K562 (cell line): ENCODE measurements at regions not wholly inside any gene's neighbourhood (a gene's known extent, or its start where the extent isn't known, plus 50 kb on each side); places are given as distances from the start of the nearest gene placed in this dataset.

ENCODE experiments used
- BCLAF1 ChIP-seq, 2 experiments: fragments of 450-650 bp in 1 of 2; IDR thresholded peaks; 2 replicates each; pipeline ENCODE4 v1.6.1; 2011 to 2017; ENCODE audit warnings: low read depth in 2 of 2, antibody characterized with exemption in 1 of 2, borderline replicate concordance in 1 of 2, low read length in 1 of 2, mild to moderate bottlenecking in 1 of 2, mixed read lengths in 1 of 2; ENCODE audit not compliant: control insufficient read depth in 1 of 2
- ELF4 ChIP-seq: fragments of 450-650 bp; formaldehyde crosslinking; IDR thresholded peaks from 2 replicates; pipeline ENCODE4 v1.4.0; 2022; ENCODE audit warnings: missing genetic modification characterization
- IRF1 ChIP-seq: sonication (generic); formaldehyde crosslinking; IDR thresholded peaks from 2 replicates; pipeline ENCODE4 v1.8.0; 2022; ENCODE audit warnings: missing genetic modification reagents, mild to moderate bottlenecking, borderline replicate concordance
- PHF21A ChIP-seq: fragments of 450-650 bp; IDR thresholded peaks from 2 replicates; pipeline ENCODE4 v1.6.1; 2017; ENCODE audit warnings: low read depth, borderline replicate concordance
- RAD21 ChIP-seq, 2 experiments: fragments of 250-450 bp in 1 of 2; fragments of 450-650 bp in 1 of 2; sonication (Bioruptor Pico) in 1 of 2; formaldehyde crosslinking in 1 of 2; IDR thresholded peaks in 1 of 2; conservative IDR thresholded peaks in 1 of 2; 2 replicates each; pipeline versions ENCODE4 v1.4.0 to v1.8.0; 2020 to 2022; ENCODE audit warnings: mild to moderate bottlenecking in 2 of 2, moderate library complexity in 1 of 2
- SMAD1 ChIP-seq: fragments of 150-350 bp; IDR thresholded peaks from 2 replicates; pipeline ENCODE4 v1.6.1; 2014; ENCODE audit warnings: low read length, low read depth; ENCODE audit not compliant: partially characterized antibody
- TF ChIP-seq, protein P1 (sequence below), 3 experiments: IDR thresholded peaks in 2 of 3; conservative IDR thresholded peaks in 1 of 3; 2 replicates each; pipeline ENCODE4 v1.5.1; 2011 to 2012; ENCODE audit warnings: low read length in 3 of 3, mild to moderate bottlenecking in 3 of 3, control low read depth in 2 of 3, improper control_type of control experiment in 1 of 3, inconsistent platforms in 1 of 3, low read depth in 1 of 3, mixed read lengths in 1 of 3, moderate library complexity in 1 of 3; ENCODE audit not compliant: insufficient read depth in 2 of 3

- no peak for TF ChIP-seq RAD21 (CRISPR knock-in tag; conservative IDR thresholded peaks at IDR 0.05 in 1 of 2, IDR thresholded peaks at IDR 0.05 in 1 of 2)
- no peak for TF ChIP-seq SMAD1
- TF ChIP-seq ELF4 (CRISPR knock-in tag), result no peak
- TF ChIP-seq PHF21A, result no peak
- TF ChIP-seq IRF1, result no peak
- no peak for TF ChIP-seq BCLAF1 (IDR thresholded peaks at IDR 0.05; ENCODE audit: borderline replicate concordance in 1 of 2, control insufficient read depth in 1 of 2, low read depth in 2 of 2, low read length in 1 of 2)
- TF ChIP-seq, protein P1, sequence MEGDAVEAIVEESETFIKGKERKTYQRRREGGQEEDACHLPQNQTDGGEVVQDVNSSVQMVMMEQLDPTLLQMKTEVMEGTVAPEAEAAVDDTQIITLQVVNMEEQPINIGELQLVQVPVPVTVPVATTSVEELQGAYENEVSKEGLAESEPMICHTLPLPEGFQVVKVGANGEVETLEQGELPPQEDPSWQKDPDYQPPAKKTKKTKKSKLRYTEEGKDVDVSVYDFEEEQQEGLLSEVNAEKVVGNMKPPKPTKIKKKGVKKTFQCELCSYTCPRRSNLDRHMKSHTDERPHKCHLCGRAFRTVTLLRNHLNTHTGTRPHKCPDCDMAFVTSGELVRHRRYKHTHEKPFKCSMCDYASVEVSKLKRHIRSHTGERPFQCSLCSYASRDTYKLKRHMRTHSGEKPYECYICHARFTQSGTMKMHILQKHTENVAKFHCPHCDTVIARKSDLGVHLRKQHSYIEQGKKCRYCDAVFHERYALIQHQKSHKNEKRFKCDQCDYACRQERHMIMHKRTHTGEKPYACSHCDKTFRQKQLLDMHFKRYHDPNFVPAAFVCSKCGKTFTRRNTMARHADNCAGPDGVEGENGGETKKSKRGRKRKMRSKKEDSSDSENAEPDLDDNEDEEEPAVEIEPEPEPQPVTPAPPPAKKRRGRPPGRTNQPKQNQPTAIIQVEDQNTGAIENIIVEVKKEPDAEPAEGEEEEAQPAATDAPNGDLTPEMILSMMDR (IDR thresholded peaks at IDR 0.05 in 2 of 3, conservative IDR thresholded peaks at IDR 0.05 in 1 of 3; ENCODE audit: insufficient read depth in 2 of 3, low read depth in 1 of 3, low read length in 3 of 3), result no peak
Observed at GRCh38 chr18:78868330-78869316, 111.0 kb upstream of the SALL3 start.
